ENCODE measurements at regions not wholly inside any gene's neighbourhood (a gene's known extent, or its start where the extent isn't known, plus 50 kb on each side); places are given as distances from the start of the nearest gene placed in this dataset.

- no peak for DNase-seq
Measured at GRCh38 chr3:104610730-104611652, 755.7 kb upstream of the ALCAM start.

GRCh38 chr3:104612218-104612617 lies 754.5 kb upstream of the ALCAM start:
- DNase-seq, result no peak

- DNase-seq, result no peak
Measured at GRCh38 chr3:104614564-104614963, 752.1 kb upstream of the ALCAM start.

GRCh38 chr3:104628185-104628789 lies 738.4 kb upstream of the ALCAM start:
- peak in 1 of 2 donors; percentile 18 for DNase-seq

- DNase-seq, result no peak
Measured at GRCh38 chr3:104629038-104629437, 737.7 kb upstream of the ALCAM start.

- no peak for DNase-seq
Measured at GRCh38 chr3:104631254-104631653, 735.5 kb upstream of the ALCAM start.

GRCh38 chr3:104632521-104632920 lies 734.2 kb upstream of the ALCAM start:
- no peak for DNase-seq

GRCh38 chr3:104632947-104633346 lies 733.8 kb upstream of the ALCAM start:
- no peak for DNase-seq

GRCh38 chr3:104635872-104636580 lies 730.7 kb upstream of the ALCAM start:
- no peak for DNase-seq

- DNase-seq, result no peak
Measured at GRCh38 chr3:104642827-104643226, 723.9 kb upstream of the ALCAM start.

GRCh38 chr3:104646196-104646595 lies 720.5 kb upstream of the ALCAM start:
- no peak for DNase-seq

- DNase-seq, result no peak
Measured at GRCh38 chr3:104648823-104649222, 717.9 kb upstream of the ALCAM start.

GRCh38 chr3:104669083-104669482 lies 697.6 kb upstream of the ALCAM start:
- DNase-seq, result no peak

- no peak for DNase-seq
Measured at GRCh38 chr3:104672331-104672730, 694.4 kb upstream of the ALCAM start.

GRCh38 chr3:104673981-104674380 lies 692.7 kb upstream of the ALCAM start:
- DNase-seq, result no peak

GRCh38 chr3:104676241-104676640 lies 690.5 kb upstream of the ALCAM start:
- no peak for DNase-seq

- no peak for DNase-seq
Measured at GRCh38 chr3:104677932-104678331, 688.8 kb upstream of the ALCAM start.

- DNase-seq, result no peak
Measured at GRCh38 chr3:104685492-104685891, 681.2 kb upstream of the ALCAM start.

- DNase-seq, result no peak
Measured at GRCh38 chr3:104687362-104687761, 679.3 kb upstream of the ALCAM start.

- no peak for DNase-seq
Measured at GRCh38 chr3:104696470-104696869, 670.2 kb upstream of the ALCAM start.

GRCh38 chr3:104711406-104711805 lies 655.3 kb upstream of the ALCAM start:
- DNase-seq, result no peak

GRCh38 chr3:104715972-104716371 lies 650.7 kb upstream of the ALCAM start:
- DNase-seq, result no peak

- DNase-seq, result no peak
Measured at GRCh38 chr3:104717828-104718196, 648.9 kb upstream of the ALCAM start.

- DNase-seq, result no peak
Measured at GRCh38 chr3:104723000-104723399, 643.7 kb upstream of the ALCAM start.

All from bone marrow (tissue), 2 donors.